ENCODE measurements at regions not wholly inside any gene's neighbourhood (a gene's known extent, or its start where the extent isn't known, plus 50 kb on each side); places are given as distances from the start of the nearest gene placed in this dataset.

- no peaks in the 10 kb centered on the region for H3K9me3 ChIP-seq
- no peak overlapping the region for H3K27ac ChIP-seq
- no peaks in the 10 kb centered on the region for H3K36me3 ChIP-seq
- ATAC-seq (no peak), DNase-seq (no peak)
- WGBS (ENCODE audit: insufficient coverage, low coverage, low lambda C conversion rate, missing lambda C conversion rate), result 48% methylated on average over 10 of the region's 10 CpGs
- intact Hi-C loops (cut with DNase I), result no loop called here
- H3K4me1 ChIP-seq, result no peaks in the 10 kb centered on the region
- no peak overlapping the region for H3K4me3 ChIP-seq
- TF ChIP-seq CTCF (IDR thresholded peaks at IDR 0.05) (no peak), POLR2A (IDR thresholded peaks at IDR 0.05) (no peak)
- no peaks in the 10 kb centered on the region for H3K27me3 ChIP-seq
Measured at GRCh38 chr13:106241974-106242953, 293.2 kb downstream of the EFNB2 start.

GRCh38 chr13:106238690-106239089 lies 296.8 kb downstream of the EFNB2 start:
- no peak for ATAC-seq
- intact Hi-C loops (cut with DNase I), result no loop called here
- Histone ChIP-seq H3K4me1 (no peaks in the 10 kb centered on the region), H3K27me3 (no peaks in the 10 kb centered on the region), H3K9me3 (no peaks in the 10 kb centered on the region), H3K36me3 (no peaks in the 10 kb centered on the region), H3K4me3 (no peak overlapping the region), H3K27ac (no peak overlapping the region)
- no peak for DNase-seq
- 54% methylated on average over 5 of the region's 8 CpGs for WGBS (ENCODE audit: insufficient coverage, low coverage, low lambda C conversion rate, missing lambda C conversion rate)
- no peak for TF ChIP-seq CTCF (IDR thresholded peaks at IDR 0.05)
- TF ChIP-seq POLR2A (IDR thresholded peaks at IDR 0.05), result no peak

- Histone ChIP-seq H3K27me3 (no peaks in the 10 kb centered on the region), H3K27ac (no peak overlapping the region), H3K4me1 (no peaks in the 10 kb centered on the region), H3K36me3 (no peaks in the 10 kb centered on the region), H3K9me3 (no peaks in the 10 kb centered on the region), H3K4me3 (no peak overlapping the region)
- no peak for TF ChIP-seq CTCF (IDR thresholded peaks at IDR 0.05)
- TF ChIP-seq POLR2A (IDR thresholded peaks at IDR 0.05), result no peak
- intact Hi-C loops (cut with DNase I), result no loop called here
- ATAC-seq, result no peak
- no peak for DNase-seq
- WGBS (ENCODE audit: insufficient coverage, low coverage, low lambda C conversion rate, missing lambda C conversion rate), result 45% methylated on average over 9 of the region's 9 CpGs
Measured at GRCh38 chr13:106234636-106235035, 300.8 kb downstream of the EFNB2 start.

- WGBS (ENCODE audit: insufficient coverage, low coverage, low lambda C conversion rate, missing lambda C conversion rate), result 38% methylated on average over 1 of the region's 1 CpG
- Histone ChIP-seq H3K27me3 (no peaks in the 10 kb centered on the region), H3K9me3 (no peaks in the 10 kb centered on the region), H3K27ac (no peak overlapping the region), H3K4me3 (no peak overlapping the region), H3K4me1 (no peaks in the 10 kb centered on the region), H3K36me3 (no peaks in the 10 kb centered on the region)
- intact Hi-C loops (cut with DNase I), result no loop called here
- DNase-seq, result no peak
- TF ChIP-seq POLR2A (IDR thresholded peaks at IDR 0.05), result no peak
- no peak for TF ChIP-seq CTCF (IDR thresholded peaks at IDR 0.05)
- no peak for ATAC-seq
Measured at GRCh38 chr13:106233134-106233735, 302.2 kb downstream of the EFNB2 start.

Measured in right lobe of liver (tissue), 6 donors.